Osteoblast (primary cell): ENCODE measurements at regions not wholly inside any gene's neighbourhood (a gene's known extent, or its start where the extent isn't known, plus 50 kb on each side); places are given as distances from the start of the nearest gene placed in this dataset.

Experiments
- DNase-seq: peaks from one replicate; pipeline ENCODE4 v3.0.0; 2011; ENCODE audit warnings: low spot score, mixed read lengths; ENCODE audit not compliant: insufficient read length; ENCODE audit errors: missing footprints
- H2AFZ ChIP-seq: 2 replicates; pipeline ENCODE4 v1.6.0; 2011; ENCODE audit warnings: mild to moderate bottlenecking, low read length
- H3K27ac ChIP-seq: 2 replicates; pipeline ENCODE4 v1.5.1; 2011; ENCODE audit warnings: mild to moderate bottlenecking, low read depth, low read length, moderate library complexity
- H3K27me3 ChIP-seq: 2 replicates; pipeline ENCODE4 v1.6.0; 2012; ENCODE audit warnings: mild to moderate bottlenecking, control low read depth, inconsistent platforms, low read length, moderate library complexity; ENCODE audit not compliant: insufficient read depth
- H3K36me3 ChIP-seq: 2 replicates; pipeline ENCODE4 v1.5.1; 2011; ENCODE audit warnings: mild to moderate bottlenecking, low read length, control low read depth, moderate library complexity; ENCODE audit not compliant: insufficient read depth
- H3K4me1 ChIP-seq: 2 replicates; pipeline ENCODE4 v1.5.1; 2011; ENCODE audit warnings: mild to moderate bottlenecking, low read length, control low read depth, moderate library complexity; ENCODE audit not compliant: insufficient read depth
- H3K4me2 ChIP-seq: 2 replicates; pipeline ENCODE4 v1.6.0; 2011; ENCODE audit warnings: mild to moderate bottlenecking, low read length; ENCODE audit not compliant: insufficient read depth
- H3K4me3 ChIP-seq: fragments of 200-600 bp; sonication (generic); 3 replicates; pipeline ENCODE4 v1.5.1; 2012; ENCODE audit warnings: mild to moderate bottlenecking, low read length, inconsistent platforms; ENCODE audit not compliant: insufficient read depth
- H3K79me2 ChIP-seq: 2 replicates; pipeline ENCODE4 v1.6.0; 2012; ENCODE audit warnings: mild to moderate bottlenecking, low read length, control low read depth, inconsistent platforms; ENCODE audit not compliant: insufficient read depth
- H3K9me3 ChIP-seq: 2 replicates; pipeline ENCODE4 v1.5.1; 2011; ENCODE audit warnings: low read depth, low read length, control low read depth
- H4K20me1 ChIP-seq: 2 replicates; pipeline ENCODE4 v1.6.0; 2012; ENCODE audit warnings: mild to moderate bottlenecking, low read length, control low read depth; ENCODE audit not compliant: insufficient read depth
- TF ChIP-seq, protein P1 (sequence below): IDR thresholded peaks from 2 replicates; pipeline ENCODE4 v1.5.1; 2011; ENCODE audit warnings: mild to moderate bottlenecking, low read depth, low read length, moderate library complexity; ENCODE audit errors: extremely low read depth

GRCh38 chr16:85164838-85165516 is 52.7 kb upstream of the CIBAR2 start:
- peak; percentile 30 for DNase-seq
- Histone ChIP-seq H4K20me1 (no peaks in the 10 kb centered on the region), H3K27ac (no peak overlapping the region), H2AFZ (no peak overlapping the region), H3K27me3 (no peaks in the 10 kb centered on the region), H3K4me1 (peaks cover 26% of the 10 kb centered on the region), H3K9me3 (no peaks in the 10 kb centered on the region), H3K79me2 (no peaks in the 10 kb centered on the region), H3K4me2 (no peak overlapping the region), H3K36me3 (no peaks in the 10 kb centered on the region), H3K4me3 (no peak overlapping the region)
- TF ChIP-seq, protein P1, sequence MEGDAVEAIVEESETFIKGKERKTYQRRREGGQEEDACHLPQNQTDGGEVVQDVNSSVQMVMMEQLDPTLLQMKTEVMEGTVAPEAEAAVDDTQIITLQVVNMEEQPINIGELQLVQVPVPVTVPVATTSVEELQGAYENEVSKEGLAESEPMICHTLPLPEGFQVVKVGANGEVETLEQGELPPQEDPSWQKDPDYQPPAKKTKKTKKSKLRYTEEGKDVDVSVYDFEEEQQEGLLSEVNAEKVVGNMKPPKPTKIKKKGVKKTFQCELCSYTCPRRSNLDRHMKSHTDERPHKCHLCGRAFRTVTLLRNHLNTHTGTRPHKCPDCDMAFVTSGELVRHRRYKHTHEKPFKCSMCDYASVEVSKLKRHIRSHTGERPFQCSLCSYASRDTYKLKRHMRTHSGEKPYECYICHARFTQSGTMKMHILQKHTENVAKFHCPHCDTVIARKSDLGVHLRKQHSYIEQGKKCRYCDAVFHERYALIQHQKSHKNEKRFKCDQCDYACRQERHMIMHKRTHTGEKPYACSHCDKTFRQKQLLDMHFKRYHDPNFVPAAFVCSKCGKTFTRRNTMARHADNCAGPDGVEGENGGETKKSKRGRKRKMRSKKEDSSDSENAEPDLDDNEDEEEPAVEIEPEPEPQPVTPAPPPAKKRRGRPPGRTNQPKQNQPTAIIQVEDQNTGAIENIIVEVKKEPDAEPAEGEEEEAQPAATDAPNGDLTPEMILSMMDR, result no peak

- Histone ChIP-seq H3K4me1 (peaks cover 19% of the 10 kb centered on the region), H2AFZ (no peak overlapping the region), H4K20me1 (no peaks in the 10 kb centered on the region), H3K4me2 (no peak overlapping the region), H3K4me3 (no peak overlapping the region), H3K27me3 (no peaks in the 10 kb centered on the region), H3K79me2 (peaks cover 7% of the 10 kb centered on the region), H3K27ac (no peak overlapping the region), H3K9me3 (no peaks in the 10 kb centered on the region), H3K36me3 (no peaks in the 10 kb centered on the region)
- TF ChIP-seq, protein P1, result no peak
- peak; percentile 64 for DNase-seq
These were observed 53.5 kb upstream of the CIBAR2 start for GRCh38 chr16:85165781-85166180.

- peak; percentile 76 for DNase-seq
These were observed 54.0 kb upstream of the CIBAR2 start for GRCh38 chr16:85166281-85166680.

More at GRCh38 chr16:85166281-85166680, 54.0 kb upstream of the CIBAR2 start:
- Histone ChIP-seq H3K27me3 (no peaks in the 10 kb centered on the region), H3K9me3 (no peaks in the 10 kb centered on the region), H3K36me3 (no peaks in the 10 kb centered on the region), H3K4me3 (no peak overlapping the region), H2AFZ (no peak overlapping the region), H3K4me2 (no peak overlapping the region), H3K4me1 (peaks cover 18% of the 10 kb centered on the region), H3K79me2 (peaks cover 12% of the 10 kb centered on the region), H4K20me1 (no peaks in the 10 kb centered on the region), H3K27ac (no peak overlapping the region)
- TF ChIP-seq, protein P1, result no peak
